HG02588 (cell line): ENCODE measurements at regions not wholly inside any gene's neighbourhood (a gene's known extent, or its start where the extent isn't known, plus 50 kb on each side); places are given as distances from the start of the nearest gene placed in this dataset.

ENCODE experiments used
- ATAC-seq: cut with Tn5 transposase; IDR thresholded peaks from one replicate; pipeline ENCODE4 v1.9.1; 2021; ENCODE audit warnings: mild to moderate bottlenecking, moderate library complexity; ENCODE audit not compliant: unreplicated experiment

DNA sequence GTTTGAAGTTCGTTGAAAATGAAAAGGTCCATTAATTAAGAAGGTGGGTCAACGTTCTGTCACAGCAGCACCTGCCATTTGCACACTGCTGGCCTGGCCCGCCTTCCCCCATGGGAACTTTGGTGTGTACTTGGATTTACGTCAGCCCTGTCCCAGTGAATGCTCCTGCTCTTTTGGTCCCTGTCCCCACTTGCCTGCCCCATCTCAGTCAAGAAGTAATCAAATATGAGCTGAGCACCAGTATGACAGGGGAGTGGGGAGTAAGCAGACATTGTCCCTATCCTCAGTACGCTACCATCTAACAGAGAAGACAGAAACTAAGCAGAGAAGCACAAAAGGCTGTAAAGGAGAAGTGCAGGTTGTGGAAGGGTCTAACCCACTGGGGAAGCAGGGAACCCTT is 65.1 kb downstream of the SLC4A3 start:
- ATAC-seq = no peak

DNA sequence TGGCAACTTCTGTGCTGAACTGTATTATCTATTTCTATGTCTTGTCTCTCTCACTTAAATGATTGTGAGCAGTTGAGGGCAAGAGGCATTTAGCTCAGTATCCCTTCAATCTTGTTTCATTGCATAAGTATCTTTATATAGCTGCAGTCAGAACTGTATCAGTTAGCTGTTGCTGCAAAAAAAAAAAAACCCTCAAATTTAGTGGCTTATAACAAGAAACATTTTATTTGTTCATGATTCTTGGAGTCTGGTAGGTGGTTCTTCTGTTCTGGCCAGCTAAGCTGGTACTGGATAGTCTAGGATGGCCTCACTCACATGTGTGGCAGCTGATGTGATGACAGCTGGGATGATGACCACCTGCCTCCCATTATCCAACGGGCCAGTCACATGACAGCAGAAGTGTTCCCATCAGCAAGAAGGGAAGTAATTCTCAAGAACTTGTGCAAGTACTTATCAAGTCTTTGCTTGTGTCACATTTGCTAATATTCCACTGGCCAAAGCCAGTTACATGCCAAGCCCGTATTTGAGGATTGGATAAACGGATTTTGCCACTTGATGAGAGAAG is 67.8 kb downstream of the SLC4A3 start:
- ATAC-seq = no peak

DNA sequence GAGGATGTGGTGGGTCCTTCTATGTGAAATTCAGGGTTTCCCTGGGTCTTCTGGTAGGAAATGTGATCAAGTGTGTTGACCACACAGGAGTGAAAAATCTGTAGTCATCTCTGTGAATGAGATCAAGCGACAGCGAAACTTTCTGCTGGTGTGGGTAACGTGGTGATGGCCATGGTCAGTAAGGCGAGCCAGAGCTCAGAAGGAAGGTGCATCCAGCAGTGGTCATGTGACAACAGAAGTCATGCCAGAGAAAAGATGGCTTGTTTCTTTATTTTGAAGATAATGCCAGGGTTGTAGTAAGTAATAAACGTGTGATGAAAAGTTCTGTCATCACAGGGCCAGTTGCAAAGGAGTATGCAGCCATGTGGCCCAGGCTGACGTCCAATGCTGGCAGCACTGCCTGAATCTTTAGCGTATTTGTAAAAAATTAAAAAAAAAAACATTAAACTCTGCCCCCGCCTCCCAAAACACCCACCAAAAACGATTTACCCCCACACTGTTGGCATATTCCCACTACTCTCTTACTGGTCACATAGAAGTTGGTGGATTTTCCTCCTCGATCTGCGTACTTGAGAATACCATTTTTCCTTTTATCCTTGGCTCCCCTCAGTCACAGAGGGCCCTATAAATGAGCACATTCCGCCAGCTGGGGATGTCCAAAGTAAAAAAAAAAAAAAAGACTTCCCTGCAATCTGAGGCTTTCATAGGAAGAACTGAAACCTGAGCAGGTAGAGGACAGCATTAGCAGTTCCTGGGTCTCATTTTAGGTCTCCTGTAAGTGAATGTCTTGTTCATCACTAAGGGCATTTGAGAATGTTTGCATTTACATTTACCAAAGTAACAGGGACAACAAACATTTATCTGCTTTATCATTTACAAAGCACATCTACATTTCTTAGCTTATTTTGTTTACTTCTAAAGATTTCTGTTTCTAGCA is 70.6 kb downstream of the SLC4A3 start:
- ATAC-seq = no peak

DNA sequence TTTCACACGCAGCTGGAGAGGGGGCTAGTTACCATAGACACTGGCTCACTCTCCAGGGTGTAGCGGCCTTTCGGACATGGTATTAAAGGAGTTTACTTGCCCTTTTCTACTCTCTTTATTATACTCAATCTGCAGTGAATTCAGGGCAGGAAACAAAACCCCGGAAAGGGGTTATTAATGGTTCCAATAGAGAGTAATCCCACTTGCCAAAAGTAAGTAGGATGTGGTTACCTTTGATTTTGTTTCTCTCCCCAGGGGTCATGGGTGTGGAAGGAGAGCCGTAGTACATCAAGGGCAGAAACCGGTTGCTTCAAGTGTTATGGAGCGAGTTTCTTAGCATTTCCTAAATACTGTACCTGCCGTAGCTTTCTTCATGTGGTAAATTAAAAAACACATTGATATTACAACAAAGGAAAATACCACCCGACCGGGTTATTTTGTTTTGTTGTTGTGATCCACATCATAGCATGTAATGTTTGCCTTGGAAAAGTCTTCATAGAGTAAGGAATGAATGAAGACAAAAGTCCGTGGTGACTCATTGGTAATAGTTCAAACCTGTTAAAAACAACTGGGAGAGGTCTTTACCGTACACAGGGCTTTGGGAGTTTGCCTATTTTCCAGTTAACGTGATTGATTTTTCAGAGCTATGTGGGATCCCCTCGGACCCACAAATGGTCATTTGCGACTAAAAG is 71.5 kb downstream of the SLC4A3 start:
- no peak for ATAC-seq

DNA sequence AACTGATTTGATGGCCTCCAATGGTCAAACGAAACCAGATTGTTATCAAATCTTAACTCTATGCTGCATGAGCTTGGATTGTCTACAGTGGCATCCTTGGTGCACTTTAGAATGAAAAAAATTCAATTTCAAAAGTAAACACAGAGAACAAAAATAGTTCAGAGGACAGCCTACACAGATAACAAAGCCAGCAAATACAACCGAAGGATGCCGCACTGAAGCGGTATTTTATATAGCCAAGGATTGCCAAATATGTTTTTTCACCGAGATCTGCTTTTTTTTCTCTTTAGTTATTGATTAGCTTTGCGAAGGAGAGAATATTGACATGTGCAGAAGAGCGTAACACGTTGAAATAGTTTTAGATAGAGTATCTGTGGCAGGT is 72.0 kb downstream of the SLC4A3 start:
- no peak for ATAC-seq

DNA sequence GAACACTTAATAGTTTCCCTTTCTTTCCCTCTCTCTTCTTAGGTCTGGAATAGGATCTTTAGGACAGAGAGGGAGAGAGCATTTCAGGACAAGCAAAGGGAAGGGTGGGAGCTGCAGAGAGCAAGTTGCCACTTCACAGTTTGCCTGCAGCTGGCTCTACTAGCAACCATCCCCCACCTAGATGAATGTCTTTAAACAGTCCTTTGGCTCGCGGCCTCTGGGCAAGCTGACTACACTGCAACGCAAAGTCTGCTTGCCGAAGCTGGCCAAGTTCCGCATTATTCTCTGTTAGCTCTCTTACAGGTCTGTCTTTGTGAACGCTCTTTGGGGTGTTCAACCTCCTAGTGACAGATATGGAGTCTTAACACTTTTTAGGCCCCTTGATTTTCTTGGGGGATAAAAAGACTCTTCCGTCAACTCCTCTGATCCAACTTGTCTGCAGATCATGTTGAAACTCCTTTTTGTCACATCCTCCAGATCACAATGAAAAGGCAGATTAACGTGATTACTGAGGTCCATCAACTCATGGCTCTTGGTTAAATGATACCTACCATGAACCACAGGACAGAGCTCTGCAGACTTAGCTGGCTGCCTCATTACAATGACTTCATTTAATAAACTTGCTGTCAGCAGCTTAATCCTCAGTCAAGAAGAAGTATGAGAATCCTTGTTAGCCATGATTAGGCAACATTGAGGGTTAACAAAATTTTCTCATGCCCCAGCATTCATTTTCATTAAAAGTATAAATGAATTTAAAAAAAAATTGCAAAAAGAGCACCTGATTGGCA is 74.6 kb downstream of the SLC4A3 start:
- ATAC-seq = no peak

DNA sequence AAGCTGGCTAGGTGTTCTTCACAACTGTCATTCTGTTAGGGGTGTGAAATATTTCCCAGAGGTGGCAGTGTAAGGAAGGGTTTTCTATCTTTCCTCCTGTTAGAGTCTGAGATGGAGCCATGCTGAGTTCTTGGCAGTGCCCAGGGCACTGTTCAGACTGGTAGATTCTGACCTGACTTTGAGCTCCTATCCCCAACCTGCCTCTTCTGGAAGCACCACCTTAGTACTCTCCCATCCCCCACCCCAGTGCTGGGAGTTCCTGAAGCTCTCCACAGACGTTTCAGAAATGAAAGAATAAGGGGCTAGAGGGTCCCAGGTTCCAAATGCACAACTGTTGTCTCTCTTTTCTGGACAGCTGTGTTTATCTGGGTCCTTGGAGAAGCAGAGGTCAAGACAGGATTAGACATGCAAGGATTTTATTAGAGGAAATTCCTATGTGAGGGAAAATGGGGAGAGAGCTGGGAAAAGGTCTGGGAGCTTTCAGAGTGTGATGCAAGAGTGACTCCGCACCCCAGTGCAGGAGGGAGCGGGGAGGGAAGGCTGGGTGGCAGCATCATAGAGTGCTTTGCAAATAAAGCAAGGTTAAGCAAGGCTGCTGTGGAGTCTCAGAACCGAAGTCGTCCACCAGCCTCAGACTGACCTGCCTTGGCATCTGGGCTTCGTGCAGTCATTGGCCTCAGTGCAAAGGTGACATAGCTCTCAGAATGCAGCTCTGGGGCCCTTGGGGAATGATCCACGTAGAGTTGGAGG is 75.5 kb downstream of the SLC4A3 start:
- no peak for ATAC-seq

DNA sequence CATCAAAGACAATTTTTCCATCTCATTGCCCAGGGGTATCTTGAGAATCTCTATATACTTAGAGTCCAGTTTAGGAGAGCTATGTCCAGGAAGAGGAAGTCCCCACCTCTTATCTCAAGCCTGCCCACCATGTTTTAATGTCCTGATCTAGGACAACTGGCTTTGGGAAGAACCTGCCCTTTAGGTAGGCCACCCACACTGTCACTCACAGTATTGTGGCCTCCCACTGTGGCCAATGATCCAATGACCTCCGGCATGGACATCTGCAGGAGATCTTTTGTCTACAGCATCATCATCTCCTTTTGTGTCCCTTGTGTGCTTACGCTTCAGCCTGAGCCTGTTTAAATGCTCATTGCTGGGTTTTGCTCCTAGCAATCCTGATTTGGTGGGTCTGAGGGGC is 77.4 kb downstream of the SLC4A3 start:
- ATAC-seq = no peak

DNA sequence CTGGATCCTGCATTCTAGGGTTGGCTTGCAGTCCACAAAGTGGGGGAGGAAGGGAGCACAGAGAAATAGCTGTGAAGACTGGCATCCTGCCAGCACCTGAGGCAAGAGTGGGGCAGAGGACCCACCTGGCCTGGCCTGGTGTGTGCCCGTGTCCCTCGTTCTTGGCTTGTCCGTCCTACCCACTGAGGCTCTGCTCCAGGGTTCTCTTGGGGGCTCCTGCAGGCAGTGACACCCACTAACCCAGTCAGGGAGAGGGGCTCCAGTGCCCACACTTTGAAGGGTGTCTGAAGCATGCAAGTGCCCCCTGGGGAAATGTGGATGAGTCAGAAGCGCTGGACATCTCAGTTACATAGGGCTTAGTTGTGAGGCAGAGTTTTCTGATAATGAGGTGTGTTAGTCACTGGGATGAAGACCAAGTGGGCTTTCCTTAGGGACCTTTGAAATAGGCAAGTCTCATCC is 79.4 kb downstream of the SLC4A3 start:
- ATAC-seq = no peak

DNA sequence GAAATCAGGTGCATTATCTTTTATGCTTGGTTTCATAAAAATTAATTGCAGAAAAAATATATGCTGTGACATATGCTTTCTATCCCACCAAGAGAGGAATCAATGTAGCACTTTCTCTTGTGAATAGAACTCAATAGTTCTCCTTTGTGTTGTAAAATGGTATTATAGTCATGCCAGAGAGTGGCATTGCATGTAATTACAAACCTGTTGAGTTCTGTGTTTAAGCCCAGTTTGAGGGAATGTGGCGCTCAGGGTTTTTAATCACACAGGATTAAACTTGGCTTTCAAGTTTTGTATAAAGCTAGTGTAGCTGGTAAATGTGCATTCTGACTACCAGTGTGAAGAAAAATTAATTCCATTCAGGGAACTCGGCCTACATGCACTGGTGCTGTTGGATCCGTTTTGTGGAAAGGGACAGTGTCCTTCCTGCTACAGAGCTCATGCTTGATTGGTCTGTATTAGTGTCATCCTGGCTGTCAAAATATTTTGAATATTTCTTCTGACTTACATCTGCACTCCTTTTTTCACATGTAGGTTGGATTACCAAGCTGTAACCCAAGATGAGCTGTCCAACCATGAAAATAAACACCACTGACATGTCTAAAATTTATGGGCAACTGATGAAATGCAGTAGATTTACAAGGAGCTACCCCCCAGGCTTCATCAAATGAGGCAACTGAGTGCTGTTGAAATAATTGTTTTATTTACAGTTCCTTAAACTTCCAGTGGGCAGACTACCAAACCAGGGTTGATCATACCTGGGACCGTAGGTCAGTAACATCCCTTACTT is 80.3 kb downstream of the SLC4A3 start:
- ATAC-seq = no peak

DNA sequence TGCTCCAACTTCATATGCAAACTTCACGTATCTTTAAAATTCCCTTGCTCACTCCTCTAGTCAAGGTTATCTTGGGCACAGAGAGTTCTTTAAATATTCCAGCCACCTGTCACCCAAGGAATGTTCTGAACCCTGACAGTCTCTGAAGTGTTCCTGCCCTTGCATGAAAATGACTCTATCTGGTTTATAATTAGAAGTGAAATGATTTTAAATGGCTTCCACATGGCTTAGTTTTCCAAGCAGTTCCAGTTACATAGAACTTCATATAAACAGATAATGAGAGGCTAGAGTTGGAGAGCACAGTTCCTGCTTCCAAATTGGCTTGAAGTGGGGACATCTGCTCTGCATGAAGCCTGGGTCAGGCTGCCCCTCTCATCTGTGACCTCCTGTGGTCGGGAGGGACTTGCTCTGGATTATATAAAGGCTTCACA is 81.9 kb downstream of the SLC4A3 start:
- no peak for ATAC-seq

DNA sequence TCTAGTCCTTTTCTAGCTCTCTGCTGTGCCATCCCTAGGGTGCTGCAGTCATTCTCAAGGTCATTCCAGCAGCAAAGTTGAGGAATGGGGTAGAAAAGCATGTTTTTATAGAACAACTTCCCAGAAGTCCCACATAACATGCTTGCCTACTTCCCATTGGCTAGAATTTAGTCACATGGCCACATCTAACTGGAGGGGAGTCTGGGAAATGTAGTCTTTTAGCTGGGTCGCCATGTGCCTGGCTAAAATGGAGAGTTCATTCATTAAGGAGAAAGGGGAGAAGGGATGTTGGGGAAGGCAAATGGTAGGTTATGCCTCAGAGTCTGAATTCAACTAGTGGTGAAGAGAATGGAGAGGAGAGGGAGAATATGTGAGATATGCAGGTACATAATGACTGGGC is 85.7 kb downstream of the SLC4A3 start:
- no peak for ATAC-seq

DNA sequence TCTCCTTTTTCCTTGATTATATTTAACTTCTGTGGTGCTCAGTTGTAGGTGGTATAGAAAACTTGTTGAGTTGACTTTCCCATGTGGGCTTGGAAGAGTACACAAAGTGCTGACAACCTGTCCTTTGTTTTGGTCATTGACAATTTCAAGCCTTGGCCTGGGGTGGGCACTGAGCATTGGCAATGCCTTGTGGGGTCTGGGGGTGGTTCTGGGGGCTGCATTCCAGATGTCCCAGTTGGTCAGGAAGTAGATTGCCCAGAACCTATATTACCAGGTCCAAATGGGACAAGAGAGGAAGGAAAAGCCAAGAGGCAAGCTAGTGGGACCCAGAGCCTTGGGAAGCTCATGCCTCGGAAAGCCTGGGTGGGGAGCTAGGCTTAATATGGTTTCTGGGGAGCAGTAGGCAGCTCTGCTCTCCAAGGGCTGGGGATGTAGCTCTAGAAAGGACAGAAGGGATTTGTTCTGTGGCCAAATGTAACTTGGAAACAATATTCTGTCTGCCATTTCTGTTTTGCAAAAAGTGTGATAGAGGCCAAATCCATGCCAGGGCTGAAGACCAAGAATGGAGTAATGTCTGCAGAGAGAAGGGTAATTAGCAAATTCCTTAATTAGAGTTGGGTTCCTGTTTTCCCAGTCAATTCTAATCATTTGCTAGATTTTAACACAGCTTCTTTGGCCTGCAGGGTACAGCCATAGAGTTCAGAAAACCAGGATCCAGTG is 87.4 kb downstream of the SLC4A3 start:
- ATAC-seq = no peak

DNA sequence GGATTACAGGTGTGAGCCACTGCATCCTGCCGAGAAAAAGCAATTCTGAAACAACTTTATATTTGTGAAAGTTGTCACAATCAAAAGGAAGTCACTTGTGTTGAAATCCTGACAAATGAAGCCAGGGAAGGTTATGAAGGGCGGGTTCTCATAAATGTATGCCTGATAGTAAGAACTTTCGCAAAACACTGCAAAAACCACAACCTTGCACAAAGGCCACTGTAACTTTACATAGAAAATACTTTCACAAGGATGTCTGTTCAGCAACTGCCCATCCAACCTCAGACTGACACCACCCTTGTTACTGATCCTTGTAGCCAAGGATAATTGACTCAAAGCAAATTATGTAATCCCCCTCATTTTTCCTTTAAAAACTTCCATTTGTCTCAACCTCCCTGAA is 90.6 kb downstream of the SLC4A3 start:
- ATAC-seq = no peak

DNA sequence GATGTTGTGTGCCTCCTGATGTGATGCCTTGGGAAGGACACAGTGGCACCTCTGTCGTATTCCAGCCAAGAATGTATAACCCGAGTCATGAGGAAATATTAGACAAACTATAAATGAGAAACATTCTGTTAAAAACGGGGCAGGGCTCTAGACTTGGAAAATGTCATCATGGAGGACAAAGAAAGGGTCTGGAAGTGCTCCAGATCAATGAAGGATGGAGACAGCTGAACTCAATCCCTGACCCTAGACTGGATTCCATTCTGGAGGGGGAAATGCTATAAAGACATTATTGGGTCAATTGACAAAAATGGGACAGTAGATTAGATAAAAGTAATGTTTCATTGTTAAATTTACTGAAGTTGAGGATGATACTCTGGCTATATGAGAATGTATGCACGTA is 92.1 kb downstream of the SLC4A3 start:
- ATAC-seq = no peak

DNA sequence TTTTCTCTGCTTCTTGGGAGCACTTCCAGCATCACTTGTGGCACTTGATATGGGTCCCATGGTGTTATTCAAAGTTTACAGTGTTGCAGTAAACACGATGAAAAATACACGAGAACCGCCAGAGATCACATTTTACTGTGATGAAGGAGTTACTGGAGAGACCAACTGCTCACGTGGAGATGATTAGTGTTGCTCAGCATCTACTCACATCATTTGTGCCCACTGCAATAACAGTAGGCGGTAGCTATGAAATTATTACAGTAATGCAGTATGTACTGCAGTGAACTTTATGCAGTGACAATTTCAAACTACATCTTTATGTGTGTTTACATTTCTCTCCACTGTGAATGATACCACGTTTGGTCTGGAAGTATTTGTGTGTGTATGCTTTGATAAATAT is 93.5 kb downstream of the SLC4A3 start:
- ATAC-seq = no peak

DNA sequence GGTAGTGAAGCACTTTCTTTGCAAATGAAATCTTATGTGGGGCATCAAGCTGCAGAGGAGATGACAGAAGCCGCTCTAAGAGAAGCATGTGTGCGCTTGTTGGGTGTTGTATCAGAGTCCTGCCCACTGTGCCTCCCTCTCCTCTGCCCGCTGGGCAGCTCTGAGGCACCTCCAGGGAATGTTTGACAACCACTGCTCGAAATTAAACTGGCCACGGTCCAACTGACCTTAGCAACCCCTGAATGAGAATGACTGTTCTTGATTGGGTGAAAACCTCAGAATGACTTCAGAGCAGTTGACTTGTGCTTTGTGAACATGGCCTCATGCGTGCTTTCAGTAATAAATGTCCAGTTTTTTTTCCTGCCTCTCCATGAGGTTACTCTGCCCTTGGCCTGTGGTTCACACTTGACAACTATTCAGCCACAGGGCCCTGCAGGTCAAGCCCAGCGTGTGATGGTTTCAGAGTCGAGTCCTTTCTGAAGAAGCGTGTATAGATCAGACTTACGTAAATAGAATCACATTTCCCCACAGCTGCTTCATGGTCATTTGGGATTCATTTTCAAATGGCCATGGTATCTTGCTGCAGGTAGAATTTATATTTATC is 94.9 kb downstream of the SLC4A3 start:
- no peak for ATAC-seq

DNA sequence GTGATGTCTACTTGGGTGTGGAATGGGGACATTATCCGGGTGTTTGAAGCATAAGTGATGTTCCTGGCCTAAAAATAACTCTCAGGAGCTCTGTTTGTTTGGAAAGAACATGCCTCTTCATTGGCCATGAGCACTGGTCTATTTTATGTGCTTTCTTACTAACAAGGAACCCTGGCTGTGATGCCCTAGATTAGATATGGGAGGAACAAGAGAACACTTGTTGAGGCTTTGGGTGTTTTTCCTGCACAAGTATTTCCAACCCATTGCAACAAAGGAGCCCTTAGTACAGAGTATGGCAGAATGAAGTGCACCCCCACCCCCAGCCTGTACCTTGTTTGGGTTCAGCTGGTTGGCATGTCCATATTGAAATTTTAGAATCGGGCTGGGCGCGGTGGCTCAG is 95.9 kb downstream of the SLC4A3 start:
- ATAC-seq = no peak

DNA sequence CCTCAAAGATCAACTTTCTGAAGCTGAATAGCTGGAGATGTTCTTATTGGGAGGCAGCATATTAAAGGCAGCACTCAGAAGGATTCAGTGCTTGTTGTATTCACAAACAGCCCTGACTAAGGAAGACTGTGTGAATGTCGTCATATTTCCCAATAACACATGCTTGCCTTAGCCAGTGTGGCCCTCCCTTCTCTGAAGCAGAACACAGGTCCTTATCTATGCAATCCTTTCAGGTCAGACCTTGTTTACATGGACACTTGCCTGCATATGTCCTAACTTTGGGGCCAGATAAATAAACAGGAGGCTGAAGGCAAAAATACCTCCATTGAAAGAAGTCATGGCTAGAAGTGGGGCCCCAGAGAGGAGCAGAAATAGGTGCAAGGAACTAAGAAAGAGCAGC is 97.2 kb downstream of the SLC4A3 start:
- ATAC-seq = no peak
